ENCODE measurements at regions not wholly inside any gene's neighbourhood (a gene's known extent, or its start where the extent isn't known, plus 50 kb on each side); places are given as distances from the start of the nearest gene placed in this dataset.

GRCh38 chr14:101639241-101639833 is 78.0 kb downstream of the DIO3 start (continued):
- TF ChIP-seq CHD7 (IDR thresholded peaks at IDR 0.05; ENCODE audit: insufficient replicate concordance, low read length): no peak
- no peak for TF ChIP-seq SUZ12 (IDR thresholded peaks at IDR 0.05; ENCODE audit: low read length)
- no peak for TF ChIP-seq CBX8 (IDR thresholded peaks at IDR 0.05; ENCODE audit: borderline replicate concordance, low read depth, low read length)
- TF ChIP-seq SAP30 (IDR thresholded peaks at IDR 0.05; ENCODE audit: insufficient read depth, insufficient replicate concordance, low read length): no peak
- no peak for TF ChIP-seq RBBP5 (IDR thresholded peaks at IDR 0.05; ENCODE audit: borderline replicate concordance, low read depth, low read length)
- no peak for TF ChIP-seq BACH1 (IDR thresholded peaks at IDR 0.05; ENCODE audit: low read length)
- TF ChIP-seq SP2 (IDR thresholded peaks at IDR 0.05; ENCODE audit: low read length): no peak
- TF ChIP-seq TBP (IDR thresholded peaks at IDR 0.05; ENCODE audit: low read depth, low read length): no peak
- no peak for TF ChIP-seq CHD2 (IDR thresholded peaks at IDR 0.05; ENCODE audit: low read length)
- no peak for TF ChIP-seq CHD1 (IDR thresholded peaks at IDR 0.05; ENCODE audit: low read depth, low read length)
- no peak for TF ChIP-seq MAFK (IDR thresholded peaks at IDR 0.05; ENCODE audit: low read depth, low read length)
- TF ChIP-seq CTBP2 (IDR thresholded peaks at IDR 0.05; ENCODE audit: borderline replicate concordance, insufficient read depth, insufficient read length, low read length): no peak
